OCI-LY3 (cell line): ENCODE measurements at regions not wholly inside any gene's neighbourhood (a gene's known extent, or its start where the extent isn't known, plus 50 kb on each side); places are given as distances from the start of the nearest gene placed in this dataset.

ENCODE experiments used
- CTCF ChIP-seq: fragments of 200-600, 300-600 bp; sonication (generic); IDR thresholded peaks from 2 replicates; pipeline ENCODE4 v1.5.1; 2014; ENCODE audit warnings: antibody characterized with exemption, low read length, low read depth
- EZH2phosphoT487 ChIP-seq: fragments of 200-600 bp; shearing (Covaris generic); IDR thresholded peaks from 2 replicates; pipeline ENCODE4 v1.6.1; 2018; ENCODE audit warnings: antibody characterized with exemption, mixed run types, low read depth

DNA sequence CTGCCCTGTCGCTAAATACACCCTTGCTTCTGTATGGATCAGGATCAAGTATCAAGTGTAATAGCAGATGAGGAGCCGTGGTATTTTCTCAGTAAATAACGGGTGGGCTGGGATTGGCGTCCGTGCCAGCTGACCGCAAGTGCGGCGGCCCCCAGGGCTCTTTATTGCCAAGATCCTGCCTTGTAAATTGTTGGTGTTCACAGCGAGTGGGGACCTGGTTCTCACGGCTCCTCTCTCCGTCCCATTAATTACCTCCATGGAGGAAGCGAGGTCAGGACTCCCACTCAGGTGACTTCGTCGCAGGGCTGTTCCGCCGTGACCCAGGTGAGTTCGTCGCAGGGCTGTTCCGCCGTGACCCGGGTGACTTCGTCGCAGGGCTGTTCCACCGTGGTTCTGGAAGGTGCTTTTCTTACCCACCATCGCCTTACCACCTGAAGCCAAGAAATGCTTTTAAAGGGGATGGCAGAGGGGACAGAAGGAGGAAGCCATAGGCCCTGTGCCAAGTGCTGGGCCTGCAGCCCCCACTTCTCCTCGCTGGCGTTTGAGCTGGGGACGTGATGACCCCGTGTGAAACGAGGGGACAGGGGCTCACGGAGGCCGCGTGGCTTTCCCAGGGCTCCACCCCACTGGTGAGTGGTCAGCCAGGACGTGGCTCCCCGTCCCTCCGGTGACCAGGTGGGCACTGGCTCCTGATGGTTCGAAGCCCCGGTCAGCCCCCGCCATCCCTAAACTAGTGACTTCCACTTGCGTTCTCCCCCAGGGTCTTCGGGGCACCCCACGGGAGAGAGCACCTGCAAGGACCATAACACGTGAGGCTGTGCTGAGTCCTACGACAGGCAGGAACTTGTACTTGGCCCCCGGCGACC is 118.4 kb downstream of the TWIST2 start:
- TF ChIP-seq CTCF, result no peak
- TF ChIP-seq EZH2phosphoT487, result no peak
